IMR-90 (cell line): ENCODE measurements at regions not wholly inside any gene's neighbourhood (a gene's known extent, or its start where the extent isn't known, plus 50 kb on each side); places are given as distances from the start of the nearest gene placed in this dataset.

Experiments used
- ATAC-seq: fragments of 200-7000 bp; cut with Tn5 transposase; 2 replicates; pipeline ENCODE4 v1.9.1; 2020; ENCODE audit warnings: low read depth, mild to moderate bottlenecking, moderate library complexity
- BruUV-seq: library from RNA; stranded (reverse); fragments of 400-500 nt; replicated peaks from 2 replicates; lab custom pipeline; 2021; lab: Mats Ljungman, UMichigan
- CTCF ChIA-PET: fragments of 300-600 bp; formaldehyde crosslinking; extraction: SDS; loops from one replicate; lab custom pipeline; 2021; ENCODE audit warnings: antibody characterized with exemption; lab: Yijun Ruan, JAX
- POLR2A ChIA-PET: fragments of 300-600 bp; sonication (Branson Sonifier 250); formaldehyde crosslinking; loops from one replicate; lab custom pipeline; 2022; ENCODE audit warnings: antibody characterized with exemption; ENCODE audit not compliant: unreplicated experiment; lab: Charles Lee
- DNase-seq: peaks from one replicate; pipeline ENCODE4 v3.0.0; 2013
- H2AFZ ChIP-seq: replicated peaks from 2 replicates; pipeline ENCODE3; 2013; ENCODE audit warnings: low read length, mild to moderate bottlenecking; ENCODE audit not compliant: poor library complexity
- H2AK5ac ChIP-seq: 2 replicates; pipeline ENCODE4 v1.6.1; 2013; ENCODE audit warnings: low read depth, low read length, inconsistent platforms
- H2AK9ac ChIP-seq: replicated peaks from 2 replicates; pipeline ENCODE3; 2013; ENCODE audit warnings: mild to moderate bottlenecking, low read depth, low read length, moderate library complexity; ENCODE audit not compliant: poor library complexity
- H2BK120ac ChIP-seq: 2 replicates; pipeline ENCODE4 v1.6.1; 2013; ENCODE audit warnings: low read depth, low read length, inconsistent platforms
- H2BK15ac ChIP-seq: 3 replicates; pipeline ENCODE4 v1.6.1; 2013; ENCODE audit warnings: low read depth, low read length, inconsistent platforms
- H2BK20ac ChIP-seq: 2 replicates; pipeline ENCODE4 v1.6.1; 2013; ENCODE audit warnings: low read depth, mild to moderate bottlenecking, inconsistent platforms, low read length, moderate library complexity
- H2BK5ac ChIP-seq: 2 replicates; pipeline ENCODE4 v1.6.1; 2013; ENCODE audit warnings: mild to moderate bottlenecking, low read depth, low read length, inconsistent platforms; ENCODE audit not compliant: poor library complexity, severe bottlenecking
- H3K14ac ChIP-seq: replicated peaks from 2 replicates; pipeline ENCODE4 v1.6.1; 2013; ENCODE audit warnings: low read depth, low read length, inconsistent platforms
- H3K18ac ChIP-seq: 2 replicates; pipeline ENCODE4 v1.6.1; 2013; ENCODE audit warnings: low read depth, low read length, control low read depth
- H3K23ac ChIP-seq: 2 replicates; pipeline ENCODE4 v1.6.1; 2013; ENCODE audit warnings: low read depth, low read length, inconsistent platforms
- H3K27ac ChIP-seq: 2 replicates; pipeline ENCODE4 v1.5.1; 2013; ENCODE audit warnings: mild to moderate bottlenecking, control low read depth, low read length; ENCODE audit not compliant: insufficient read depth
- H3K27me3 ChIP-seq: 2 replicates; pipeline ENCODE4 v1.6.1; 2013; ENCODE audit warnings: low read length; ENCODE audit not compliant: control insufficient read depth, insufficient read depth
- H3K36me3 ChIP-seq: 2 replicates; pipeline ENCODE4 v1.6.1; 2013; ENCODE audit warnings: low read length, mixed read lengths; ENCODE audit not compliant: control insufficient read depth, insufficient read depth
- H3K4ac ChIP-seq: 2 replicates; pipeline ENCODE4 v1.6.1; 2013; ENCODE audit warnings: low read depth, low read length, inconsistent platforms
- H3K4me1 ChIP-seq: 2 replicates; pipeline ENCODE4 v1.6.1; 2013; ENCODE audit warnings: low read length, mixed read lengths; ENCODE audit not compliant: control insufficient read depth, insufficient read depth
- H3K4me2 ChIP-seq: 2 replicates; pipeline ENCODE4 v1.6.1; 2013; ENCODE audit warnings: low read depth, mild to moderate bottlenecking, control low read depth, low read length, moderate library complexity
- H3K4me3 ChIP-seq: 2 replicates; pipeline ENCODE4 v1.5.1; 2013; ENCODE audit warnings: low read depth, mild to moderate bottlenecking, control low read depth, low read length, moderate library complexity; ENCODE audit not compliant: insufficient read depth
- H3K56ac ChIP-seq: 2 replicates; pipeline ENCODE4 v1.6.1; 2013; ENCODE audit warnings: low read length, inconsistent platforms; ENCODE audit not compliant: insufficient read depth; ENCODE audit errors: extremely low read depth
- H3K79me1 ChIP-seq, 2 experiments: 2 replicates each; pipeline ENCODE4 v1.6.1; 2013; ENCODE audit warnings: low read length in 2 of 2, inconsistent platforms in 1 of 2, low read depth in 1 of 2
- H3K9ac ChIP-seq: 2 replicates; pipeline ENCODE4 v1.6.1; 2013; ENCODE audit warnings: low read depth, low read length, control low read depth
- H3K9me1 ChIP-seq: 2 replicates; pipeline ENCODE4 v1.6.1; 2013; ENCODE audit warnings: low read length, inconsistent platforms; ENCODE audit not compliant: insufficient read depth
- H3K9me3 ChIP-seq: 2 replicates; pipeline ENCODE4 v1.6.1; 2013; ENCODE audit warnings: low read length; ENCODE audit not compliant: control insufficient read depth, insufficient read depth
- H4K20me1 ChIP-seq: 2 replicates; pipeline ENCODE4 v1.6.1; 2013; ENCODE audit warnings: low read length, inconsistent platforms; ENCODE audit not compliant: insufficient read depth
- H4K5ac ChIP-seq: 2 replicates; pipeline ENCODE4 v1.6.1; 2013; ENCODE audit warnings: mild to moderate bottlenecking, low read depth, low read length, control low read depth
- H4K8ac ChIP-seq, 2 experiments: 2 replicates each; pipeline ENCODE4 v1.6.1; 2013; ENCODE audit warnings: low read depth in 2 of 2, low read length in 2 of 2, control low read depth in 1 of 2, inconsistent platforms in 1 of 2
- H4K91ac ChIP-seq: 2 replicates; pipeline ENCODE4 v1.6.1; 2013; ENCODE audit warnings: low read depth, low read length, inconsistent platforms; ENCODE audit not compliant: insufficient read depth
- CTCF ChIP-seq: conservative IDR thresholded peaks from 2 replicates; pipeline ENCODE4 v1.5.1; 2012; ENCODE audit warnings: mild to moderate bottlenecking, low read depth, low read length, improper control_type of control experiment
- RAD21 ChIP-seq: IDR thresholded peaks from 2 replicates; pipeline ENCODE4 v1.6.1; 2012; ENCODE audit warnings: low read length, improper control_type of control experiment
- SMC3 ChIP-seq: fragments of 150-350 bp; IDR thresholded peaks from 2 replicates; pipeline ENCODE4 v1.6.1; 2016; ENCODE audit warnings: low read depth, mild to moderate bottlenecking, antibody characterized with exemption, low read length, moderate library complexity
- USF2 ChIP-seq: fragments of 150-350 bp; IDR thresholded peaks from 2 replicates; pipeline ENCODE4 v1.6.1; 2017; ENCODE audit warnings: mild to moderate bottlenecking, antibody characterized with exemption, low read length, low read depth
- WGBS, 2 experiments: methylation state at CpG; one replicate each; pipeline versions ENCODE4 v1.1.5 to v1.1.7; 2013; ENCODE audit warnings: missing lambda C conversion rate in 2 of 2; ENCODE audit not compliant: insufficient read length in 1 of 2; ENCODE audit errors: extremely low coverage in 2 of 2; 5-methylcytosine and 5-hydroxymethylcytosine counted together
- dilution Hi-C: fragments of 300-500 bp; cut with HindIII; formaldehyde crosslinking; loops from one replicate; pipeline ENCODE4 v1.14.3; 2018; ENCODE audit warnings: low sequenced_read_pairs; ENCODE audit not compliant: unreplicated experiment
- in situ Hi-C: fragments of 300-500 bp; cut with MboI; formaldehyde crosslinking; loops from 3 replicates; pipeline ENCODE4 v1.14.3; 2019; ENCODE audit warnings: low sequenced_read_pairs, inconsistent platforms, mixed read lengths
- intact Hi-C: fragments of 100-400 bp; cut with micrococcal nuclease; formaldehyde crosslinking; loops from 2 replicates; pipeline ENCODE4 v1.10.0; 2022

- H4K8ac ChIP-seq: no peak overlapping the region
- no peak overlapping the region for H3K27ac ChIP-seq
- peak overlapping the region; percentile 33; the same call in 1 of the 2 replicates for H3K4ac ChIP-seq
- H2AK5ac ChIP-seq: no peak overlapping the region
- H3K9ac ChIP-seq: no peak overlapping the region
- DNase-seq (peak; percentile 38), ATAC-seq (peak; percentile 63; the same call in 1 of the 2 replicates)
- H3K4me1 ChIP-seq: peaks cover 8% of the 10 kb centered on the region
- H3K4me3 ChIP-seq: no peak overlapping the region
- H3K27me3 ChIP-seq: no peaks in the 10 kb centered on the region
- no peak overlapping the region for H3K18ac ChIP-seq
- H3K9me3 ChIP-seq: no peaks in the 10 kb centered on the region
- peaks cover 3% of the 10 kb centered on the region; the same call in 1 of the 2 replicates for H3K9me1 ChIP-seq
- H4K20me1 ChIP-seq: no peaks in the 10 kb centered on the region
- dilution Hi-C loops: no loop called here
- no peaks in the 10 kb centered on the region for H3K79me1 ChIP-seq
- in situ Hi-C loops: no loop called here
- H2AFZ ChIP-seq: no peak overlapping the region
- H2BK120ac ChIP-seq: peak overlapping the region; percentile 44; the same call in 1 of the 2 replicates
- no peak for TF ChIP-seq USF2
- TF ChIP-seq CTCF: peak; percentile 64
- TF ChIP-seq RAD21: peak; percentile 64
- TF ChIP-seq SMC3: peak; percentile 52
- H2AK9ac ChIP-seq: no peak overlapping the region
- POLR2A ChIA-PET: no interaction called here
- H2BK20ac ChIP-seq: peak overlapping the region; percentile 20; the same call in 1 of the 2 replicates
- peak overlapping the region; percentile 84; the same call in 2 of the 3 replicates for H2BK15ac ChIP-seq
- H3K4me2 ChIP-seq: no peak overlapping the region
- no peak overlapping the region for H3K56ac ChIP-seq
- no peak overlapping the region for H3K14ac ChIP-seq
- no peaks in the 10 kb centered on the region for H3K36me3 ChIP-seq
- intact Hi-C loops: loop anchor here (1.0 to 5.0 kb wide), 3 partner anchors 312 to 641 kb away; no protein-coding TSS in a partner anchor
- BruUV-seq: no TSS peak
- no peak overlapping the region for H2BK5ac ChIP-seq
- CTCF ChIA-PET: interaction anchor here (0.5 to 1.8 kb wide), 16 partner anchors 9 to 703 kb away, joined by 3 to 8 read pairs (median 4); no protein-coding TSS in a partner anchor
- WGBS, 2 experiments: 70% methylated on average over 3 of the region's 5 CpGs; no CpG with 5 or more reads in 1 of the 2 experiments
- no peak overlapping the region for H3K23ac ChIP-seq
- H4K5ac ChIP-seq: no peak overlapping the region
- 0 out of 2 replicates have a peak overlapping the region, but pooled peaks have one; percentile 9 for H4K91ac ChIP-seq
These were observed 102.9 kb upstream of the SLC8A1 start for GRCh38 chr2:40554665-40555294.
